Peyer's patch (tissue), 4 donors: ENCODE measurements at regions not wholly inside any gene's neighbourhood (a gene's known extent, or its start where the extent isn't known, plus 50 kb on each side); places are given as distances from the start of the nearest gene placed in this dataset.
"Not testable (repeated sequence)": the region's sequence is repeated elsewhere in the genome, so short reads cannot be mapped to it uniquely, and the experiment has no call there.

Source experiments
- DNase-seq, 3 donors: peaks; one replicate each; pipeline ENCODE4 v3.0.0-alpha.2; 2017 to 2019
- H3K27ac ChIP-seq, 4 donors: fragments of 200-600 bp; sonication (generic); one replicate each; pipeline ENCODE4 v1.5.1; 2016 to 2019
- H3K27me3 ChIP-seq, 2 donors: fragments of 200-600 bp; sonication (generic); one replicate each; pipeline ENCODE4 v1.5.1; 2019
- H3K36me3 ChIP-seq, 3 donors: fragments of 200-600 bp; sonication (generic); one replicate each; pipeline ENCODE4 v1.5.1; 2016 to 2019
- H3K4me1 ChIP-seq, 4 donors: fragments of 200-600 bp; sonication (generic); one replicate each; pipeline ENCODE4 v1.5.1; 2016 to 2019
- H3K4me3 ChIP-seq, 4 donors: fragments of 200-600 bp; sonication (generic); 1 replicate in 3 of 4; 2 replicates in 1 of 4; pipeline ENCODE4 v1.5.1; 2016 to 2019; ENCODE audit warnings: mild to moderate bottlenecking in 1 of 4
- H3K9me3 ChIP-seq, 4 donors: fragments of 200-600 bp; sonication (generic); one replicate each; pipeline ENCODE4 v1.5.1; 2016 to 2019; ENCODE audit warnings: mild to moderate bottlenecking in 1 of 4
- CTCF ChIP-seq, 6 experiments: fragments of 450-650 bp in 4 of 6; fragments of 200-600 bp in 2 of 6; sonication (generic) in 1 of 6; IDR thresholded peaks; one replicate each; pipeline ENCODE4 v1.5.1; 2017 to 2019; ENCODE audit warnings: antibody characterized with exemption in 6 of 6, mild to moderate bottlenecking in 3 of 6, moderate library complexity in 1 of 6
- POLR2A ChIP-seq, 2 donors: fragments of 450-650 bp; IDR thresholded peaks; one replicate each; pipeline ENCODE4 v1.5.1; 2017; ENCODE audit warnings: antibody characterized with exemption in 2 of 2, mild to moderate bottlenecking in 2 of 2, moderate library complexity in 2 of 2

DNA sequence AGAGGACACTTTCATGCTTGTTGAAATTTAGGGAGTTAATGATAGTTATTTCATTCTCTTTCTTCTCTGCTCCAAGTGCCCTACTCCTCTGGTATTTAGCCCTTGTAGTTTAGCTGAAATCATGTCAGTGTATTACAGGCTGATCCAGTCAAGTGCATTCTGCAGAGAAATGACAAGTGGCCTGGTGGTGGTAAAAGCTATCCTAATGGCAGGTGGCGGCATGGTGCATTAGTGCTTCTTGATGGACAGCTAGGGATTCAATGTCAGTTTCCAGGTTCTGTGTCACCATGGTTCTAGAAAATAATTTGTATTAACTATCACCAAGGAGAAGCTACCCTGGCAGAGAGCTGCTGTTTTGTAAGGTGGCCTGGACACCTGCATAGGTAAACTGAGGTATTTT, 90.0 kb upstream of the BNIP2 start:
- H3K4me1 ChIP-seq: no peaks in the 10 kb centered on the region
- TF ChIP-seq CTCF (IDR thresholded peaks at IDR 0.05) (no peak), POLR2A (IDR thresholded peaks at IDR 0.05) (no peak)
- H3K27ac ChIP-seq: no peak overlapping the region
- H3K9me3 ChIP-seq: no peaks in the 10 kb centered on the region
- no peaks in the 10 kb centered on the region for H3K27me3 ChIP-seq
- DNase-seq: no peak
- no peak overlapping the region for H3K4me3 ChIP-seq
- no peaks in the 10 kb centered on the region for H3K36me3 ChIP-seq

GRCh38 chr15:59764775-59765174, 75.7 kb upstream of the BNIP2 start:
- no peak for DNase-seq
- H3K4me3 ChIP-seq: no peak overlapping the region

DNA sequence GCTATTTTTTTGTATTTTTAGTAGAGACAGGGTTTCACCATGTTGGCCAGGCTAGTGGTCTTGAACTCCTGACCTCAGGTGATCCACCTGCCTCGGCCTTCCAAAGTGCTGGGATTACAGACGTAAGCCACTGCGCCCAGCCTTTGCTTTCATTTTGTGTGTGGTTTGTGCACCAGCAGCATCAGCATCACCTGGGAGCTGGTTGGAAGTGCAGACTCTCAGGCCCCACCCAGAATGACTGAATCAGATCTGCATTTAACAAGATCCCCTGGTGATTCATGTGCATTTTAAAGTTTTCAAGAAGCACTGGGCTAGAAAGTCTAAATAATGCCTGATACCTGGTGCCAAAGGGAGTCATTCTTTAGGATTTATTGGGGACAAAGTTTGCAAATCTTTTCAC, 73.4 kb upstream of the BNIP2 start:
- Histone ChIP-seq H3K27ac (no peak overlapping the region), H3K27me3 (no peaks in the 10 kb centered on the region), H3K9me3 (no peaks in the 10 kb centered on the region), H3K4me1 (no peaks in the 10 kb centered on the region), H3K4me3 (no peak overlapping the region), H3K36me3 (no peaks in the 10 kb centered on the region)
- no peak for DNase-seq
- TF ChIP-seq POLR2A (IDR thresholded peaks at IDR 0.05) (no peak), CTCF (IDR thresholded peaks at IDR 0.05) (no peak)

More at GRCh38 chr15:59764775-59765174, 75.7 kb upstream of the BNIP2 start:
- Histone ChIP-seq H3K4me1 (no peaks in the 10 kb centered on the region), H3K36me3 (no peaks in the 10 kb centered on the region), H3K9me3 (no peaks in the 10 kb centered on the region), H3K27me3 (no peaks in the 10 kb centered on the region), H3K27ac (no peak overlapping the region)
- TF ChIP-seq CTCF (IDR thresholded peaks at IDR 0.05) (no peak), POLR2A (IDR thresholded peaks at IDR 0.05) (no peak)

- not testable (repeated sequence) for H3K9me3 ChIP-seq, H3K36me3 ChIP-seq, H3K27me3 ChIP-seq, H3K27ac ChIP-seq, H3K4me1 ChIP-seq, H3K4me3 ChIP-seq
- peak in 2 of 3 donors; percentile 50 to 83 for DNase-seq
Observed at GRCh38 chr15:59760256-59760655, 71.1 kb upstream of the BNIP2 start.

- no peak overlapping the region for H3K4me3 ChIP-seq
- H3K9me3 ChIP-seq: no peaks in the 10 kb centered on the region
- H3K27me3 ChIP-seq: no peaks in the 10 kb centered on the region
- no peak overlapping the region for H3K27ac ChIP-seq
- no peak for DNase-seq
- TF ChIP-seq POLR2A (IDR thresholded peaks at IDR 0.05) (no peak), CTCF (IDR thresholded peaks at IDR 0.05) (peak in 1 of 6 experiments; percentile 11)
- no peaks in the 10 kb centered on the region for H3K36me3 ChIP-seq
- H3K4me1 ChIP-seq: no peaks in the 10 kb centered on the region
Observed at GRCh38 chr15:59751552-59752413, 62.7 kb upstream of the BNIP2 start.

DNA sequence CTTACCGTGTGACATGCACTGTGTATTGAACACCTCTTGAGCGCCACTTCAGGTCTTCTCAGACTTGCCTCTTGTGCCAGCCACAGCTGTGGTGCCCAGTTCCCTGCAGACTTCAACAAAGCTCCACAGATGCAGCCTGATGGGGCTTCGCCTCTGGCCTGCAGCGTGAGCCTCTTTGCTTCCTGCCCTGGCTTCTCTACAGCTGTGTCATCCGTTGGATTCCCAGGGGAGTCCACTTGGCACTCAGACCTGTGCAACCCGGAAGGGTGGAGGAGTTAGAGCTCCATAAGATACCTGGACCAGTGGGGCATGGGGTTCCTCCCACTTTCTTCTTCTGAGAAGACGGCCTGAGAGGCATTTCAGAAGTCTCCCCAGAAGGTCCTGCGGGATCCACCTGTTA, 57.7 kb upstream of the BNIP2 start:
- Histone ChIP-seq H3K27me3 (no peaks in the 10 kb centered on the region), H3K36me3 (no peaks in the 10 kb centered on the region), H3K4me3 (no peak overlapping the region), H3K4me1 (no peaks in the 10 kb centered on the region), H3K27ac (no peak overlapping the region), H3K9me3 (no peaks in the 10 kb centered on the region)
- TF ChIP-seq POLR2A (IDR thresholded peaks at IDR 0.05): no peak
- no peak for TF ChIP-seq CTCF (IDR thresholded peaks at IDR 0.05)
- DNase-seq: no peak
